ENCODE measurements at regions not wholly inside any gene's neighbourhood (a gene's known extent, or its start where the extent isn't known, plus 50 kb on each side); places are given as distances from the start of the nearest gene placed in this dataset.

GRCh38 chr19:30074096-30074495 is 132.1 kb downstream of the URI1 start:
- TF ChIP-seq, protein P1, sequence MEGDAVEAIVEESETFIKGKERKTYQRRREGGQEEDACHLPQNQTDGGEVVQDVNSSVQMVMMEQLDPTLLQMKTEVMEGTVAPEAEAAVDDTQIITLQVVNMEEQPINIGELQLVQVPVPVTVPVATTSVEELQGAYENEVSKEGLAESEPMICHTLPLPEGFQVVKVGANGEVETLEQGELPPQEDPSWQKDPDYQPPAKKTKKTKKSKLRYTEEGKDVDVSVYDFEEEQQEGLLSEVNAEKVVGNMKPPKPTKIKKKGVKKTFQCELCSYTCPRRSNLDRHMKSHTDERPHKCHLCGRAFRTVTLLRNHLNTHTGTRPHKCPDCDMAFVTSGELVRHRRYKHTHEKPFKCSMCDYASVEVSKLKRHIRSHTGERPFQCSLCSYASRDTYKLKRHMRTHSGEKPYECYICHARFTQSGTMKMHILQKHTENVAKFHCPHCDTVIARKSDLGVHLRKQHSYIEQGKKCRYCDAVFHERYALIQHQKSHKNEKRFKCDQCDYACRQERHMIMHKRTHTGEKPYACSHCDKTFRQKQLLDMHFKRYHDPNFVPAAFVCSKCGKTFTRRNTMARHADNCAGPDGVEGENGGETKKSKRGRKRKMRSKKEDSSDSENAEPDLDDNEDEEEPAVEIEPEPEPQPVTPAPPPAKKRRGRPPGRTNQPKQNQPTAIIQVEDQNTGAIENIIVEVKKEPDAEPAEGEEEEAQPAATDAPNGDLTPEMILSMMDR (IDR thresholded peaks at IDR 0.05), result no peak
- TF ChIP-seq POLR2A (IDR thresholded peaks at IDR 0.05) (no peak), EP300 (IDR thresholded peaks at IDR 0.05) (no peak)

Data from tibial nerve (tissue), 4 donors.